HEK293 (cell line): ENCODE measurements at regions not wholly inside any gene's neighbourhood (a gene's known extent, or its start where the extent isn't known, plus 50 kb on each side); places are given as distances from the start of the nearest gene placed in this dataset.

ENCODE experiments used
- CTCF ChIP-seq: fragments of 450-650 bp; formaldehyde crosslinking; IDR thresholded peaks from 2 replicates; pipeline ENCODE4 v1.5.1; 2016; ENCODE audit warnings: missing biosample characterization, missing genetic modification characterization
- ZNF114 ChIP-seq: fragments of 450-650 bp; formaldehyde crosslinking; IDR thresholded peaks from 2 replicates; pipeline ENCODE4 v1.5.0; 2017; ENCODE audit warnings: missing biosample characterization, missing genetic modification characterization
- ZNF132 ChIP-seq: fragments of 450-650 bp; formaldehyde crosslinking; IDR thresholded peaks from 2 replicates; pipeline ENCODE4 v1.5.1; 2017; ENCODE audit warnings: missing biosample characterization, missing genetic modification characterization, borderline replicate concordance
- ZNF324 ChIP-seq: fragments of 450-650 bp; formaldehyde crosslinking; IDR thresholded peaks from 2 replicates; pipeline ENCODE4 v1.5.1; 2016; ENCODE audit warnings: missing biosample characterization, missing genetic modification characterization
- TF ChIP-seq, protein P1 (sequence below): fragments of 450-650 bp; formaldehyde crosslinking; IDR thresholded peaks from 2 replicates; pipeline ENCODE4 v1.5.1; 2016; ENCODE audit warnings: missing biosample characterization, missing genetic modification characterization

GRCh38 chr11:93054279-93054678 is 84.8 kb downstream of the MTNR1B start:
- TF ChIP-seq ZNF132 (tag by site-specific recombination), result no peak
- no peak for TF ChIP-seq ZNF324 (tag by site-specific recombination)
- no peak for TF ChIP-seq CTCF (tag by site-specific recombination)
- TF ChIP-seq ZNF114 (tag by site-specific recombination), result no peak
- TF ChIP-seq, protein P1, sequence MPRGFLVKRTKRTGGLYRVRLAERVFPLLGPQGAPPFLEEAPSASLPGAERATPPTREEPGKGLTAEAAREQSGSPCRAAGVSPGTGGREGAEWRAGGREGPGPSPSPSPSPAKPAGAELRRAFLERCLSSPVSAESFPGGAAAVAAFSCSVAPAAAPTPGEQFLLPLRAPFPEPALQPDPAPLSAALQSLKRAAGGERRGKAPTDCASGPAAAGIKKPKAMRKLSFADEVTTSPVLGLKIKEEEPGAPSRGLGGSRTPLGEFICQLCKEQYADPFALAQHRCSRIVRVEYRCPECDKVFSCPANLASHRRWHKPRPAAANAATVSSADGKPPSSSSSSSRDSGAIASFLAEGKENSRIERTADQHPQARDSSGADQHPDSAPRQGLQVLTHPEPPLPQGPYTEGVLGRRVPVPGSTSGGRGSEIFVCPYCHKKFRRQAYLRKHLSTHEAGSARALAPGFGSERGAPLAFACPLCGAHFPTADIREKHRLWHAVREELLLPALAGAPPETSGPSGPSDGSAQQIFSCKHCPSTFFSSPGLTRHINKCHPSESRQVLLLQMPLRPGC, result no peak
